GM18909 (cell line): ENCODE measurements at regions not wholly inside any gene's neighbourhood (a gene's known extent, or its start where the extent isn't known, plus 50 kb on each side); places are given as distances from the start of the nearest gene placed in this dataset.
"Not testable (repeated sequence)": the region's sequence is repeated elsewhere in the genome, so short reads cannot be mapped to it uniquely, and the experiment has no call there.

Experiments
- ATAC-seq: cut with Tn5 transposase; IDR thresholded peaks from one replicate; pipeline ENCODE4 v1.9.1; 2021; ENCODE audit warnings: mild to moderate bottlenecking; ENCODE audit not compliant: unreplicated experiment, poor library complexity

DNA sequence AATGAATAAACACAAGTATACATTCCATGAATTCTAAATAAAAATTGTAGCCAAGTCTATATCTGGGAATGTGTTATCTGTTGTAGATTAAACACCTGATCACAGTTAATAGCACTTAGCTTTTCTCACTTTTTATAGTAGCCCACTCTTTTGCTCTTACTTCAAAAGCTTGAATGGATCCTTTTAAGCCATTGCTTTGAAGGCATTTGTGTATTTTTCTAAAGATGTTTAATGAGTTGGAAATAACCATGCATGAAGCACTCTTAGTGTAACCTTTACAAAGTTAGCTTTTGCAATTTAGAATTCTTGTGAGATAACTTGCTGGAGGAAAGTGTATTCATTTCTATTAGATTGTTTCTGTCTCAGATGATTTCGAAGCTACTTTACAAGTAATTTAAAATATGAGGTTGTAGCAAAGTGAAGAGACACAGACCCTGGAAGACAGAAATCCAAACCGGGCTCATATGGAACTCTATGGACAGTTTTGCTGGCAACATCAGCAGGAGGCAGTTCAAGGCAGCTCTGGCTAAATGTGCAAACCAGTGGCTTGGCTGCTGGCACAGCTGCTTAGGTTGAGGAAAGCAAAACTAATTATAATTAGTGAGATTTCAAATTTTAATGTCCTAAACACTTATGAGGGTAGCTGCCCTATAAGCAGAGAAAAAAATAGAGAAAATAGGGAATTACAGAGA lies 469.8 kb upstream of the ZEB2 start:
- no peak for ATAC-seq

DNA sequence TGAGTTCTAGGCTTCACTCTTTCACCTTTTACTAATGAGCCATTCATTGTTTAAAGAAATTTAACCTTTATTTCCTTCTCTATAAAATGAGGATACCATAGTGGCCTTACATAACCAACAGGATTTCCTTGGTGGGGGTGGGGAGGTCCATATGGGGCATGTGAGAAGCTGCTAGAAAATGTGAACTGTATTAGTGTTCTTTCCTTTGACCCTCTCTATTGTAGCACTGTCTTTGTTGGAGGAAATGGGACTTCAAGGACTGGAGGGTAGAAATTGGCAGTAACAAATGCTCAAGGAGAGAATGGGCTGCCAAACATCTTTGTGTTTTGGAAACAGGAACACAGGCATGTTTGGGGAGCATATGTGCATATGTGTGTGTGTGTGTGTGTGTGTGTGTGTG lies 468.7 kb upstream of the ZEB2 start:
- no peak for ATAC-seq

DNA sequence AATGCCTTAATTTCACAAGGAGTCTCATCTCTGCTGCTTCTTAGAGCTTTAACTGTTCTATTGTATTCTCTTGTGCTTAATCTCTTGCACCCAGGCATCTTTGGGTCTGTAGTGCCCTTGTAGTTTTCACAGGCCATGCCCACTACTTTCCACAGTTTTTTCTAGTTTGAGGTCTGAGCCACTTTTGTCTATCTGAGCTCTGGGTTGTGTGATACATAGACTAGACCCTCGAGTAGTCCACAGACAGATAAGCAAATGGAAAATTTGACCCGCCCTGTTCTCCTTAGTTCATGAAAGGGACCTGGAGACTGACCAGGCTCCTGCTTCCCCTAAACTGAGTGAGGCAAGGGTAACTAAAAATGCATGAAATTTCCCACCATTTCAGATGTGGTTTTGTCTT lies 466.8 kb upstream of the ZEB2 start:
- ATAC-seq, result no peak

DNA sequence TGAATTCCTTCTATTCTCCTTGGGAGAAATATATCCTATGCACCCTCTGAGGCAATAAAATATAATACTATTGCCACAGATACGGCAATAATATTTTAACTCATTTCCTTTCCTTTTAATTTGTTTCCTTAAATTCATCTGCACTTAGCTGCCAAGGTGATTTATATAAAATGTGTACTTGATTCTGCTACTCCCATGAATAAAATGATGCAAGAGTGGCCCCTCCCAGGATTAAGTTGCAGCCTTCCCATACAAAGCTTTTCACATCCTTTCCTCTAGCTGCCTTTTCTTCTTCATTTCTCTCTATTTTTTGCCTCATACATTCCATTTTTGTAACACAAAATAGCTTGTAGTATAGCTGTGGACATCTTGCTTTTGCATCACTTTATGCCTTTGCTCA lies 464.1 kb upstream of the ZEB2 start:
- no peak for ATAC-seq

DNA sequence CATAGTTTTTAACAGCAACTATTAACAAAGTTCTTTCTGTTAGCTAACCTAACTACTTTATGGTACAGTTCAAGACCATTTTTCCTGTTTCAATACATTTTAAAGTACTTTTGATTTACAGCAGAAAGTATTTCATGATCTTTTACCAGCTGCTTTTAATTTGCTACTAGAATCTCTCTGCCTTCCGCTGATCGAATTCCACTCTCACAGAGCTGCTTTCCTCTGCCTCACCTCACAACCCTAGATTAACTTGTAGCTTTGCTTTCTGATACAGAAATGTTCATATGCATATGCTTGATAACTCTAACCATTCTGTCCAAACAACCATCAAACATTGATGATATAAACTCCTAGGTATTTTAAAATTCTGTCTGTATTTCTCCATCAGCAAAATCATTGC lies 463.2 kb upstream of the ZEB2 start:
- ATAC-seq, result no peak

DNA sequence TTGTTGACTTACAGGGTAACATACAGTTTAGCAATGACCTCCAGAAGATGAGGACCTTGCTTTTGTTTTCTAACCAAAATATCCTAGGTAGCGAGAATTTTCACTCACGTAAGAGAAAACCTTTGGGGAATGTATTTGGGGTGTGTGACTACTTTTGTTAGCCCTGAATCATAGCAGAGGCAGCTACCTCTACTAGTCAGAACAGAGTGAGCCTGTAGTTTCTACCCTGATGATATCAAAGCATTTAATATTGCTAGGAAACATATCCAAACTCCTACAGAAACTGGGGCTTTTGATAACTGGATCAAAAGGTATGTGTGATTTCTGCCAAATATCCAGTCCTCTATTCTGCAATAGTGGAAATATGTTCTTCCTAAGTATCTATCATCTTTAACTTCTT lies 462.6 kb upstream of the ZEB2 start:
- no peak for ATAC-seq

DNA sequence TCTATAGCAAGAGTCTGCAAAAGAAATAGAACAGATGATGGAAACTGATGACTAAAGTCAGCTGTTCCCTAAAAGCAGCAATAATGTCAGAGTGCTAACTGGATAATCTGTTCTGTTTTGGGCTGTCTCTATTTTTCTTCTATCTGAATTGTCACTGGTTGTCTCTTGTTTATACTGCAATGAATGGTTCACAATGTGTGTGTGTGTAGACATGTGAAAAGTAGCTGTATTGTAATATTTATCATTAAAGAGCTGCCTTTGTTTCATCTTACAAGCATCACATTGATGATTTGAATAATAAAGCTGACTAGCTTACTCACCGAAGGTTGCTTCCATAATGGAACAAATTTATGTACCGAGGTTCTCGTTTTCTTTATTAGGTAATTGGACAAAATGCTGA lies 456.0 kb upstream of the ZEB2 start:
- ATAC-seq, result no peak

DNA sequence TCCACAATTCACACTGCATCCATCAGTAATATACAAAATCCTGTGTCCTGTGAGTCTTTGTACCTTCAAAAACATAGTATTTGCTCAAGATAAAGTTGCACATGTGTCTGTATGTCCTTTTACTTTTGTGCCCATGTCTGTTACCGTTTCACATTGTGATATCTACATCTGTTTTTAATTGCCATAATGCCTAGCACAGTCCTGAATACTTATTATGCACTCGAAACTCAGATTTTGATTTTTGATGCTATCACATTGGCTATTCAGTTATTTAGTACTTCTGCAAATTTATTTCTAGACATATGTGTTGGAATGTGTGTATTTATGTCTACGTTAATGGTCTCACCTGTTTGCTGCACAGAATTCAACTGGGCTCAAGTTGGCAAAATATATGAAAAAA lies 452.8 kb upstream of the ZEB2 start:
- no peak for ATAC-seq

DNA sequence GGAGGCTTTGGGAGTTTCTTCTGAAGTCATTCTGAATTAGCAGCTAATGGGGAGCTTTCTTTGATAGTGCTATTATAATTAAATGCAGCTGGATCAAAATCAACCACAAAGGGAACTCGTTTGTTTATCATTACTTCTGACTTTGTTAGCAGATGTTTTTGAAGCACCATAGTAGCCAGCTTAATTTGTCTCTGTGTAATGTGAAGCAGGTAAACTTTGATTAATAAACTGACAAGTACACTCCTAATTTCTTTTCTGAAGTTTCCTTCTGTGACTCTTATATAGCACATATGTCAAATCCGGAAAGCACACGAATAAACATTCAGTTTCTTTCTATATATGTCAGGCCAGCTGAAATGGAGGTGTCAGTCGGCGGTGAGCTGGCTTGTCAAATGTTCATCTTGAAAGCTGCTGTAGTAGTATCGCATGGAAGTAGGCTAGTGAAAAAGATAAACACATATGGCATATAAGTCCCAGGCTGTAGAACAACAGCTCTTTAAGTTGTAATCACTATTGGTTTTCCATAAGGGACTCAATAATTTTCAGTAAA lies 451.9 kb upstream of the ZEB2 start:
- ATAC-seq, result no peak

DNA sequence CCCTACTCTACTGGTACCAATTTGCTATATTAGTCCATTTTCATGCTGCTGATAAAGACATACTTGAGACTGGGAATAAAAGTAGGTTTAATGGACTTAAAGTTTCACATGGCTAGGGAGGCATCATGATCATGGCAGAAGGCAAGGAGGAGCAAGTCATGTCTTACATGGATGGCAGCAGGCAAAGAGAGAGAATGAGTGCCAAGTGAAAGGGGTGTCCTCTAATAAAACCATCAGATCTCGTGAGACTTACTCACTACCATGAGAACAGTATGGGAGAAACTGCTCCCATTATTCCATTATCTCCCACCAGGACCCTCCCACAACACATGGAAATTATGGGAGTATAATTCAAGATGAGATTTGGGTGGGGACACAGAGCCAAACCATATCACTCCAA lies 450.5 kb upstream of the ZEB2 start:
- not testable (repeated sequence) for ATAC-seq

DNA sequence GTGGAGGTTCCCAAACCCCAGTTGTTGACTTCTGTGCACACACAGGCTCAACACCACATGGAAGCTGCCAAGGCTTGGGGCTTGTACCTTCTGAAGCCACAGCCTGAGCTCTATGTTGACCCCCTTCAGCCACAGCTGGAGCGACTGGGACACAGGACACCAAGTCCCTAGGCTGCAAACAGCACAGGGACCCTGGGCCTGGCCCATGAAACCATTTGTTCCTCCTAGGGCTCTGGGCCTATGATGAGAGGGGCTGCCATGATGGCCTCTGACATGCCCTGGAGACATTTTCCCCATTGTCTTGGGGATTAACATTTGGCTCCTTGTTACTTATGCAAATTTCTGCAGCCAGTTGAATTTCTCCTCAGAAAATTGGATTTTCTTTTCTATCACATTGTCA lies 449.6 kb upstream of the ZEB2 start:
- not testable (repeated sequence) for ATAC-seq

DNA sequence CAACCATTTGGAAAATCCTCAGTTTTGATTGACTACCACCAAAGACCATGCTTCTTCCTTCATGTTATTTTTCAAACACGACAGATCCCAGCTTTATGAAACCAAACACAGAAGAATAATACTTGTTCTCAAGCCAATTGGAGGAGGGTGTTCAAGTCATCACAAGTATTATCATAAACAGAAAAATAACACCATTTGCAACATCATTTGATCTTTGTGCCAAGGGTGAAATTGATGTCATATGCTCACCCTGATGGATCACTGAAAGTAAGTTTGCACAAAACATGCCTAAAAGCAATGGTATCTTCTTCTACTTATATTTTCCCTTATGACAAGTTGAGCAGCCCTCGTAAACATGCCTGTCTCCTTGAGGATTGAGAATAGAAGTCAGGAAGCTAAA lies 448.0 kb upstream of the ZEB2 start:
- ATAC-seq, result no peak

DNA sequence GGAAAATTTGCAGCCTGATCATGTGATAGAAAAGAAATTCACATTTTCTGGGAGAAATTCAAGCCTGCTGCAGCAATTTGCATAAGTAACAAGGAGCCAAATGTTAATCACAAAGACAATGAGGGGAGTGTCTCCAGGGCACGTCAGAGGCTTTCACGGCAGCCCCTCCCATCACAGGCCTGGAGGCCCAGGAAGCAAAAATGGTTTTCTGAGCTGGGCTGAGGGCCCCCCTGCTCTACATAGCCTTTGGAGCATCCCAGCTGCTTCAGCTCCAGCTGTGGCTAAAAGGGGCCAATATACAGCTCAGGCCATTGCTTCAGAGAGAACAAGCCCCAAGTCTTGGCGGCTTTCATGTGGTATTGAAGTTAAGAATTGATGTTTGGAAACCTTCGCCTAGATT lies 445.3 kb upstream of the ZEB2 start:
- ATAC-seq, result no peak

DNA sequence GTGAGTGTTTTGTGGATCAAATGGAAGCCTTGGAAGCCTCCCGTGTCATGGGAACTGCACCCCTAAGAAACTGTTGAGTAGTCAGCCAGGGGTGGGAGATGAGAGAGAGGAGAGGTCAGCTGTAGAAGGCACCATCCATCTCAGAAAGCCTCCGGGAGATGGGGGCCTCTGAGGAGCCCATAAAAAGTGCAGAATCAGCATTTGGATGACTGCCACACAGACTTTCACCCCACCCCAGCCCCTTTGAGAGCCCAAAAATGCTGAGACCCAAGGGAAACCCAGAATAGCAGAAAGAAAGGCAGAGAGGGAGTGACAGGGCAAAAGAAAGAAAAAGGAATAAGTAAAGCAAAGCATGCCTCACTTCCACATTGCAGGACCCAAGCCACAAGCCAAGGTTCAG lies 443.1 kb upstream of the ZEB2 start:
- ATAC-seq, result no peak

DNA sequence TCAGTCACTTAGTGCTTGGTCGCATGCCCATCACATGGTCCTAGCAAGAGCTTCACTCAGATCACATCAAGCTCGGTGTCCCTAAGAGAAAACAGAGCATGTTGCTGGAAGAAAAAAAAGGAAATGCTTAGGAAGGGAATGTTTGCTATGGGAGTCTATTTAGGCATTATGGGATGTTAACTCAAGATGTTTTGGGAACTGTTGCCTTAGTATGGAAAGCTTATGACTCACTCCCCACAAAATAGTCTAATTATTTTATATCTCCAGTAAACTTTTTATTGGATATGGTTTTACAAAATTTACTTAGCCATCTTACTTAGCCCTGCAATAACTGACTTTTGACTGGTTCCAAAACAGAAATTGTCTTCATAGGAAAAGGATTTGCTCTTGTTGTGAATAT lies 439.5 kb upstream of the ZEB2 start:
- no peak for ATAC-seq

DNA sequence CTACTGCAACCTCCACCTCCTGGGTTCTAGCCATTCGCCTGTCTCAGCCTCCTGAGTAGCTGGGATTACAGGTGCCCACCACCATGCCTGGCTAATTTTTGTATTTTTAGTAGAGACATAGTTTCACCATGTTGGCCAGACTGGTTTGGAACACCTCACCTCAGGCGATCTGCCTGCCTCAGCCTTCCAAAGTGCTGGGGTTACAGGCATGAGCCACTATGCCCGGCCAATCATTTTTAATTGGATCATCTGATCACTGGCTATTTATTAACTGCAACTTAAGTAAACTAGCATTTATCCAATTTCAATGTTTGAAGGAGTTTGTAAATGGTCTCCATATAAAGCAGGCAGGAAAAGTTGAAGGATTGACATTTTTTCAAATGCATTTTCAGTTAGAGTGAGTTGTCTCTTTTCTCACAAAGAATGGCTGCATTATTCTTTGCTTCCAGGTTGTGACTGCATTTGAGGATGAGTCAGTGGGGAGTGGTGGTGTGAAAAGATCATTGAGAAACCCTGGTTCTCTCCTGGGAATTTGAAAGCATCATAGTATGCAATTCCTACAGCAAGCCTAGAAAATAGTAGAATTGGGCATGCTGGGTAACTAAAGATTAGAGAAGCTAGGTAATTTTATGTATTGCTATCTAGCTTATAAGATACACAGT lies 431.1 kb upstream of the ZEB2 start:
- no peak for ATAC-seq

DNA sequence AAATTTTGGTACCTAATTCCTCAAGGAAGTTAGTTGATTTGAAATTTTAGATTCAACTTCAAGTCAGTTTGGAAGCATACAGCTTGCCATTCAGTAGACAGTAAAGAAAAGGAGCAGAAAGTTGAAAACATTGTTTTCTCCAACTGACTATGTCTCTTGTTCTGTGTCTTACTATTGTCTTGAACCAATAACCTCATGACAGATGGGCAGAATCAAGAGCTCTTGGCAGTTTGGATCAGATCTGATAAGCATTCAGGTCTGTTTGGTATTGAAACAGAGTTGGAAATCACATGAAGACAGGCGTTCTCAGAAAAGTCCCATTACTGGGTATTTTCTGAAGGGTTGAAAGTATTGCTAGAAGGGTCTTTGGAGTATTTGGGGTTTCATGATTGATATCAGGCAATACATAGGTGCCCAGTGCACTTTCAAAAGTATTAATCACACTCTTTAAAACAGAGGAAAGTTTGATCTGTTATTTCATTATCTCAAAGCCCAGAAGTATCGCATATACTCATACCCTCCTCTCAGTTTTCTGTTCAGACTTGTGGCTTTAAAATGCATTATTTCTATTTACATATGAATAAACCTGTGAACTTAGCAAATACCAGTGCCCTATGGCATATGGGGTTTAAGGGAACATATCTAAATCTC lies 428.4 kb upstream of the ZEB2 start:
- no peak for ATAC-seq

DNA sequence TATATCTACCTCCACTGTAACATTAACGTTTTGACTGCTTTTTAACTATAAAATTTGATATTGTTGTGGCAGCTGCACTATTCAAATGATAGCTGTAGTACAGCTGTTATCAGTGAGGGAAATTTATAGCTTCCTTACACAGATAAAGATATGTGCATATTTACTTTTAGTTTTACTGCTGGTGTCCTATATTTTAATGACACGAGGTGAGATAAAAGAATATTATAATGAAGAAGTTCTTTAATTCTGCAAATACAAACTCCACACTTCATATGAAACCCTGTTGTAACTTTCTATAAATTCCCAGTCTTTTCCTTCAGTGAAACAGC lies 427.8 kb upstream of the ZEB2 start:
- no peak for ATAC-seq

DNA sequence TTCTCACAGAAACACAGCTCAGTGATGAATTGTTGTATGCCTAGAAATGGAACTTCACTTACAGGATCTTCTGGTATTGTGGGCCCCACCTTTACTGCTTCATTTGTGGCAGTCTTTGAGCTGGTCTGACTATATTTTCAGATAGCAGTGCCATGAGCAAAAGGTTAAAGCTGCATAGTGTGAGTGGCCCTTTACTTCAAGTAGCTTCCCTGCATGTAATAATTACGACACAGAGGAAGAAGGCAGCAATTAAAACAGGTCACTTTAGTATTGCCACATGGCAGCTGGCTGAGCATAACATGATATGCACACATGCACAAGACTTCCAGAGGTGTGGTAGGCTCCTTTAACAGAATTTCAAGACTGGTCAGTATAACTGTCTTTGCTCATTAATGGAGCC lies 426.3 kb upstream of the ZEB2 start:
- ATAC-seq, result no peak

DNA sequence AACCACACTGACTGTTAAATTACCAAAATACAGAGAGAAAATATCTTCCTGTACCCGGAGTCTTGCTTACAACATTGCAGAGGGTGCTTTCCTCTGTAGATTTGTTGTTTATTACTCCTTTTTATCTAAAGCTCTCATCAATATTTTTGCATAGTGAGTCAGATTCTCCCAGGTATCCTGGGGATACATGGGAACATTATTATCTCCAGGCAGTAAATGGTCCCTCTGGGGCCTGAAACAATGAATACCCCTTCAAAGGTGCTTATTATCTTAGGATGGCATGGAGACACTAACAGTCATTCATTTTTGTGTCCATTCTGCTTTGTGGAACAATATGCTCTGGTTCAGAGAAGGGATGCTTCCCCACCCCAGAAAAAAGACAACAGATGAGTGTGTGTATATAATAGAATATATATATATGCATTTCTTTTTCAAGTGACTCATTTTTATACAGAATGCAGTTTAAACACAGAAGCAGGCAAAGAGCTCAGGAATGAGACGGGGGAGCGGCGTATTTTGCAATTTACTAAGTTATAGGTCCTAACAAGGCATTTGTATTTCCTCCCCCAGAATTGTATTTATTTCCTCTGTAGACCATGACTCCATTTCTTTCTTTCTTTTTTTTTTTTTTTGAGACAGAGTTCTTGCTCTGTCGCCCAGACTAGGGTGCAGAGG lies 424.8 kb upstream of the ZEB2 start:
- ATAC-seq, result no peak

DNA sequence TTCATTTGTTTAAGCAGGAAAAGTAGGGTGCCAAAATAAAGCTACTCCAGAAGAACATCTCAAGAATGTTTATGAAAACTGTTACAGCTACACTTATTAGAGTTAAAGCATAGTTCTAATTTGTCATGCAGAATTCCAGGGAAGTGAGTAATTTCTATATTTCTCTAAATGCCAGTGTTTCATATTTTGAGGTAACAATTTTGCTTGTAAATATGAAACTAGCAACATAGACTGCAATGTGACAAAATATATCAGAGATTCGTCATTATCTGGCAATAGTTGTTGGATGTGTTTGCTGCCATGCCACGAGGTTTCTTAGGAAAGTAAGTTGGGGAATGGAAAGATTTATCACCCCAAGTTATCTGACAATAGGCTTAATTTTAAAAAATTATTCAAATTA lies 424.1 kb upstream of the ZEB2 start:
- no peak for ATAC-seq
